HG03196 (cell line): ENCODE measurements at regions not wholly inside any gene's neighbourhood (a gene's known extent, or its start where the extent isn't known, plus 50 kb on each side); places are given as distances from the start of the nearest gene placed in this dataset.
"Not testable (repeated sequence)": the region's sequence is repeated elsewhere in the genome, so short reads cannot be mapped to it uniquely, and the experiment has no call there.

Experiments used
- ATAC-seq: cut with Tn5 transposase; IDR thresholded peaks from one replicate; pipeline ENCODE4 v1.9.1; 2021; ENCODE audit not compliant: unreplicated experiment

GRCh38 chr1:185478877-185479276 is 161.8 kb upstream of the IVNS1ABP start:
- no peak for ATAC-seq

DNA sequence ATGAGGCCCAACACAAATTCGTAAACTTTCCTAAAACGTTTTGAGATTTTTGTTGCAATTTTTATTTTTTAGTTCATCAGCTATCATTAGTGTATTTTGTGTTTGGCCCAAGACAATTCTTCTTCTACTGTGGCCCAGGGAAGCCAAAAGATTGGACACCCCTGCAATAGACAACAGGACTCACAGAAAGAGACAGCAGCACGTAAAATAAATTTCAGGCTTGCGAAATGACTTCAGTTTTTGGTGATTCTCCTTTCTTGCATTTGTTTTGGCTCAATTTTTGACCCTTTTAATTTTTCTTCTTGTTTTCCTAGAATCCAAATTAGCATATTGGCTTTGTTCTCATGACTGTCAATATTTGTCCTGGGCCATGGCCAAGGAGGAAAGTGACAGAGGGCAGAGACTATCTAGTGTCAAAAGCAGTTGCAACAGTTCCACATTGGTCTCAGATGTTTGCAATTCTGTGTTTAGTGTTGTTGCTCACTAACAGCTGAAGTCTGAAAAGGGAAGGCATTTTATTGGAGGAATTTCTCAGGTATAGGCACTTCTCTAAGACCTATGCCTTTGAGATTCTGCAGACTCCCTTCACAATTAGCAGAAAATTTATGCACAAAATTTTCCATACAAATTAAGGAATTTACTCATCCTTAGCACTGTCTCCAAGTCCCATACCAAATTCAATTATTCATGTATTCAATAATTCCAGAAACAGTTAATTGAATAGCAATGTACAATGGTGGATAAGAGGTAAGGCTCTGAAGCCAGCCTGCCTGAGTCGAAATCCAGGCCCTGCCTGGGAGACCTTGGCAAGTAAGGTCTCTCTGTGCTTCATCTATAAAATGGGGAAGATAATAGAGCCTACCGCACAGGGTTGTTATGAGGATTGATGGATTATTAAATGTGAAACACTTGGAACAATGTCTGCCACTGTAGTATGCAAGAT is 160.9 kb upstream of the IVNS1ABP start:
- no peak for ATAC-seq

GRCh38 chr1:185474440-185475149 is 157.6 kb upstream of the IVNS1ABP start:
- ATAC-seq: no peak

DNA sequence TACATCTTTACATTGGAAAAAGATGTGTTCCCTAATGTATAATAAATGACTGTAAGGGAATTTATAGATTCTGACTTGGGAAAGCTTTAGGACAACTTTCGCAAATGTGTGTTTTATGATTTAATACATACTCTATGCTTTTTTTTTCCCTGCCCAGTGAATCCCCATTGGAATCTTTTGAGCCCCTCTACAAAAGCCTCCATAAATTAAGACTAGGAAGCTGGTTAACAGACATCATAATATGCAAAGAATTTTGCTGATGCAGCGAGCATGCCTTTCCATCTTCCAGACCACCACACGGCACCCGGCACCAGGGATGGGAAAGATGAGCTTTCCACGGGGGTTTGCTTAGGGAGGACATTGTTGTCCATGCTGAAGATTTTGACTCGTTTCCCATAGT is 156.1 kb upstream of the IVNS1ABP start:
- ATAC-seq: no peak

DNA sequence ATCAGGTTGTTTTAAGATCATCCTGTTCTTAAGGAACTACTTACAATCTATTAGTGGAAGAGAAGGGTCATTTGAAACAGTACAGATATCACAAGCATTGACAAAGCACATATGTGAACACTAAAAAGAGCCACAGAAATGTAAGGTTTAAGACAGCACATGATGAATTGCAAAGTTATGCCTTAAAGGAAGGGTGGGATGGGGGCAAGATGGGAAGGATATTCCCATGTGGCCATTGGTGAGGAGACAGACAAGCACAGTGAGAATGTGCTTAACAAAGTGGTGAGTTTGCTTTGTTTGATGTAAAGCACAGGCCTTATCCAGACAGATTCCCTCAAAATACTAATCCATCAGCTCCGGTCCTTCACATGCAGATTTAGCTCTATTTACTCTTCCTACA is 151.6 kb upstream of the IVNS1ABP start:
- ATAC-seq: no peak

GRCh38 chr1:185467122-185467521 is 150.1 kb upstream of the IVNS1ABP start:
- ATAC-seq: no peak

DNA sequence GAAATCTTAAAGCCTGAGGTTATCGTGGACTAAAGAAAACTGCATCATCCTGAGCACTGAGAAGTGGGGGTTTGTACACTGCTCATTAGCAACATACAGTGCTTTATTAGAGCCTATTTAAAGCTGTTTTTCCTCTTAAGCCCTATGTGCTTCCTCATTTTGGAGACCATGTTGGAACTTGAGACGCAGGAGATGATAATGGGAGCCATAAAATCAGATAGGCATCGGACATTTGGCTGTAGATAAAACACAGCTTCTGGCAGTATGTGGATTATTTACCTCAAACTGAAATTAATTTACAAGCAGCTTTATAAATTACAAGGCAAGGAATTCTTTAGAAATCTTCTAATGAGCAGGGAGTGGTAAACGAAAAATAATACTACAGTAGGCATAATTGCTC is 147.7 kb upstream of the IVNS1ABP start:
- ATAC-seq: no peak

GRCh38 chr1:185463433-185463832 is 146.4 kb upstream of the IVNS1ABP start:
- no peak for ATAC-seq

- ATAC-seq: no peak
Measured at GRCh38 chr1:185463011-185463410, 146.0 kb upstream of the IVNS1ABP start.

GRCh38 chr1:185460723-185461122 is 143.7 kb upstream of the IVNS1ABP start:
- not testable (repeated sequence) for ATAC-seq

- ATAC-seq: no peak
Measured at GRCh38 chr1:185459141-185459540, 142.1 kb upstream of the IVNS1ABP start.

DNA sequence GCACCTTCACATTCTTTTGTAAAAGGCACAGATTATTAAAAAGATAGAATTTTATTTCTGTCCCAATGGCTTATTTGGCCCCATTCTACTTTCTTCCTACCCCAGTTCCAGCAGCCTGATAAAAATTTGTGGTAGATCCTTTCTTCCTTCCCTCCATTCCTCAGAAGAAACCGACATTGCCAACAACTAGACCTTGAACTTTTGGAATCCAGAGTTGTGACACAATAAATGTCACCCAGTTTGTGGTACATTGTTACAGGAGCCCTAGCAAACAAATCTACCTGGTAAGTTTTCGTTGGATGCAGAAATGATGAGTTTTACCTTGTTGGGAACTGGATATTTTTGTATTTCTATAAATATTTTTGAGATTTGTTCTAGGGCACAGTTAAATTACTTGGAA is 141.6 kb upstream of the IVNS1ABP start:
- no peak for ATAC-seq

- ATAC-seq: no peak
Measured at GRCh38 chr1:185453496-185454192, 136.6 kb upstream of the IVNS1ABP start.

GRCh38 chr1:185450917-185451316 is 133.9 kb upstream of the IVNS1ABP start:
- no peak for ATAC-seq

DNA sequence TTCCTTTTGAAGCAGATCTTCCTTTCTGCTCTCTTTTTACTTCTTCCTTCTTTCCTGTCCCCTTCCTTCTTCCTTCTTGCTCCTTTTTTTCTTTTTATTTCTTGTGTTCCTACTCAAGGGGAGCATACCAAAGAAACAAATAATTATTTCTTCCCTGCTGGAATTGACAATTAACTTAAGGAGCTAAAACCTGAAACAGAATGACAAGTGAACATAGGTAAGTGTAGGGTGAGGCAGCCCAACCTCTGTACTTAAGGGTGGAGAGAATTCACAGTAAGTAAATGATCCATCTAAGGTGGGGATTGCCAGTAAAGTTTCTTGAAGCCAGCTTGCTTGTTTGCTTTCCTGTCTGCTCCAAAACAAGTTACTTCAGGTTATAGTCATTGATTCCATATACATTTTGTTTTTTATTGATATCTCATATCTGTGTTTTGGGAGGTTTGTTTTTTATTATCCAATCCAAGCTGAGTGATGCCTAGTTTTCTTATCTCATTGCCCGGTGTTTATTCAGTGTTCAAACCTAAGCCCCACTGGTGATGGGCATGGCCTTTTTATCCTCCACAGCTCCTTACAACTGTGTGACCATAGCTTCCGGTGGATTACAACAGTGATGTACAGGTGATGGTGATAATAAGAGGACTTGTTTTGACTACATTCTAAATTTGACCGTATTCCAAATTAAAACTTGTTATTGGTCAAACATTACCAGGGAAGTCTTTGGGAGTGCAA is 133.2 kb upstream of the IVNS1ABP start:
- no peak for ATAC-seq

DNA sequence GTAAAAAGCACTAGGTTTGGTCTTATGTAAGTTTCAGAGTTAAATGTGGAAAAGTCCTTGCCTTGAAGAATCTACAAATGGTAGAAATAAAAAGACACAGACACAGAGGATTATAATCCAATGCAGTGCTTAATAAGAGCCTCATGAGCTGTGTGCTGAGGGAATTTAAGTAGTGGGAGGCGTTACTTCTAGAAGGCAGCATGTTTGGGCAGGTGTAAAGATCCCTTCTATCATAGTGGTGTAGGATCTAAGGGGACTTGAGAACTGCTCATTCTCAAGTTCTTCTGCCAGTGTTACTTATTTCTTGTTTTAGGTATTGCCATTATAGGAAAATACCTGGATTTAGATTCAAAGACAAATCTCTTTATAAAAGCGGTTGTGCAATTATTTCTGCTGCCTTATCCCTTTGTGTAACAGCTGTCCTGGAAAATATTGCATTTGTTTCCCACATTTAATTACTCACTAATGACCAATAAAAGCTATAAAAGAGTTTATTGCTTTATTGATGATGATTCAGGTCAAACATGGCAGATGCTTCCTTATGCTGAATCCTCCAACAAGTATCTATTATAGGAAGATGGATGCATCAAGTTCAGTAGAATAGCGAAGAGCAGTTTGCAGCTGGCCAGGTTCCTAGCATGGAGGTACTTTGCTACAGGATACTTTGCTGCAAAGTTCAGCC is 132.5 kb upstream of the IVNS1ABP start:
- no peak for ATAC-seq

- ATAC-seq: no peak
Measured at GRCh38 chr1:185448591-185449186, 131.6 kb upstream of the IVNS1ABP start.

- no peak for ATAC-seq
Measured at GRCh38 chr1:185446131-185446530, 129.1 kb upstream of the IVNS1ABP start.

DNA sequence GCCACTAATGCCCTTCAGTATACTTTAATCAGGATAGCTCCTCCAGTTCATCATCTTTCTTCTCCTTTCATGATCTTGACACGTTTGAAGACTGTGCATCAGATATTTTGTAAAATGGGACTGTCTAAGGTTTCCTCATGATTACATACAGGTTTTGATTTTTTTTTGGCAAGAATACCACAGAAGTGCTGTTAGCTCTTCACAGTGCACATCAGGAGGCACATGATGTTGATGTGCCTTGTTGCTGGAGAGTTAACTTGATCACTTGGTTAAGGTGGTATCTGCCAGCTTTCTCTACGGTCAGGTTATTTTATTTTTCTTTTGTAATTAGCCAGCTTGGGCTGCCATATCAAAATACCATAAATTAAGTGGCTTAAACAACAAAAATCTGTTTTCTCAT is 128.6 kb upstream of the IVNS1ABP start:
- no peak for ATAC-seq

DNA sequence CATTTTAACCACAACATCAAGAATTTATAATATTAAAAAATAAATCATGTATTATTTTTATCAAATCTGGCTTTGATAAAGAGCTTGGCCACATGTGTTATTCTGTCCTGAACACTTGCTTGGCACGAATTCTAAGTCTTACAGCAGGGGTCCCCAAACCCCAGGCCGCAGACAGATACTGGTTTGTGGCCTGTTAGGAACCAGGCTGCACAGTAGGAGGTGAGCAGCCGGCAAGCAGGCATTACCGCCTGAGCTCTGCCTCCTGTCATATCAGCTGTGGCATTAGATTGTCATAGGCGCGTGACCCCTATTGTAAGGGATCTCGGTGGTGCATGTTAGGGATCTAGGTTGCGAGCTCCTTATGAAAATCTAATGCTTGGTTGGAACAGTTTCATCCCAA is 127.6 kb upstream of the IVNS1ABP start:
- ATAC-seq: no peak
